Hematopoietic multipotent progenitor cell treated with erythropoietin and hydrocortisone succinate and interleukin-3 and kit ligand, for 8 days (in vitro differentiated cells): ENCODE measurements at regions not wholly inside any gene's neighbourhood (a gene's known extent, or its start where the extent isn't known, plus 50 kb on each side); places are given as distances from the start of the nearest gene placed in this dataset.
"Not testable (repeated sequence)": the region's sequence is repeated elsewhere in the genome, so short reads cannot be mapped to it uniquely, and the experiment has no call there.

Experiments
- DNase-seq: peaks from one replicate; pipeline ENCODE4 v3.0.0-alpha.2; 2015

GRCh38 chr1:22196041-22196440, 53.1 kb upstream of the WNT4 start:
- no peak for DNase-seq

DNA sequence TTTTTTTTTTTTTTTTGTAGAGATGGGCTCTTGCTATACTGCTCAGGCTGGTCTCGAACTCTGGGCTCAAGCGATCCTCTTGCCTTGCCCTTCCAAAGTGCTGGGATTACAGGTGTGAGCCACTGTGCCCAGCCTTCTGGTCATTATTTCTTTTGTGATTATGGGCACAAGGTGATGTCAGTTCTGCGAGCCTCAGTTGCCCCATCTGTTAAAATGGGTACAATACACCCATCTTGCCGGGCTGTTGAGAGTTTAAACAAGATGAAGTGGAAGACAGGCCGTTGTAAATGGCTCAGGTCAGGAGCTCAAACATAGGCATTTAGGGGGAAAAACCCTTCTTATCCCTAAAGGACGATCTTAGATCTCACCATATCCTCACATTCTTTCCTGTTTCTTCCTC, 53.7 kb upstream of the WNT4 start:
- DNase-seq: no peak

DNA sequence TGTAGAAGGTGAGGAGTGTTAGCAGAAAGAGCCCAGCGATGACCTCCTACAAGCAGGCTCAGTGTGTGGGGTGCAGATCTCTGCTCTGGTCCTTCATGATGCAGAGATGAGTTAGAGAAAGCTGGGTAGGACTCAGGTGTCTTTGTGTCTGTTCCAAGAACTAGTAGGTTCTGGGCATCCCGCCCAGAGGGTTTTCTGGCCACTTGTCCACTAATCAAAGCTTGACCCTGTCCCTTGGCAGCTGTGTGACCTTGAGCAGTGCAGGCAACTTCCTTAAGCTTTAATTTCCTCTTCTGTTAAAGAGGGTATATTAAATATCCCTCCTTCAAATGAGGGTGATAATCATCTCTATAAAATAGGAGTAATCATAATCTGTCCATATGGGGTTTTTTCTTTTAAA, 54.7 kb upstream of the WNT4 start:
- DNase-seq: no peak

GRCh38 chr1:22201023-22201422, 58.1 kb upstream of the WNT4 start:
- DNase-seq: no peak

GRCh38 chr1:22203335-22203734, 60.4 kb upstream of the WNT4 start:
- DNase-seq: no peak

DNA sequence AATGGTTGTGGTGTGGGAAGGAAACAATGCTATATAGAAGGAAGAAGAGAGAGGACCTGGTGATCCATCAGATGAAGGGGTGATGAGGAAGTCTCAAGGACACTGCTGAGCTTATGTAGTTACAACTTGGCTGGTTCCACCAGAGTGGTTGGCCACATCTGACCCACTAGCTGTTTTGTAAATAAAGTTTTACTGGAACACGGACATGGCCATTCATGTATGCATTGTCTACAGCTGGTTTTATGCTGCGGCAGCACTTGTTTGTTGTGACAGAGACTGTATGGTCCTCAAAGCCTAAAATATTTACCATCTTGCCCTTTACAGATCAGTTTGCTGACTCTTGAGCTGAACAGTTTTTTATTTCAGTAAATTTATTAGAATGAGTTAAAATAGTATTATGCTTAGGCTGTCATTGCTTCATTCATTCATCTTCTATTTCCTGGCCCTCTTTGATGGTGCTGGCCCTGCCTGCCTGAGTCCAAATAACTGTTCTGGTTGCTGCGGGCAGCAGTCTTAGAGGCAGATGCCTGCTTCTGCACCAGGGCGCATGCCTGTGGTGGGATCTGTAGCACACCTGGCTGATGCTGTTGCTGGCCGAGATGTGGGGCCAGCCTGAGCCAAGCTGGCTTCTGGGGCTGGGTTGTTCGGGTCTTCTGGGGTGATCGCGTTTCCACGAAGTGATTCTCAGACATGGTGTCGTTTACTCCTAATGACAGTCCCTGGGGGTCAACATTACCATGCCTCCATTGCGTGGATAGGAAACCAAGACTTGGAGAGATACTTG, 61.4 kb upstream of the WNT4 start:
- DNase-seq: no peak

DNA sequence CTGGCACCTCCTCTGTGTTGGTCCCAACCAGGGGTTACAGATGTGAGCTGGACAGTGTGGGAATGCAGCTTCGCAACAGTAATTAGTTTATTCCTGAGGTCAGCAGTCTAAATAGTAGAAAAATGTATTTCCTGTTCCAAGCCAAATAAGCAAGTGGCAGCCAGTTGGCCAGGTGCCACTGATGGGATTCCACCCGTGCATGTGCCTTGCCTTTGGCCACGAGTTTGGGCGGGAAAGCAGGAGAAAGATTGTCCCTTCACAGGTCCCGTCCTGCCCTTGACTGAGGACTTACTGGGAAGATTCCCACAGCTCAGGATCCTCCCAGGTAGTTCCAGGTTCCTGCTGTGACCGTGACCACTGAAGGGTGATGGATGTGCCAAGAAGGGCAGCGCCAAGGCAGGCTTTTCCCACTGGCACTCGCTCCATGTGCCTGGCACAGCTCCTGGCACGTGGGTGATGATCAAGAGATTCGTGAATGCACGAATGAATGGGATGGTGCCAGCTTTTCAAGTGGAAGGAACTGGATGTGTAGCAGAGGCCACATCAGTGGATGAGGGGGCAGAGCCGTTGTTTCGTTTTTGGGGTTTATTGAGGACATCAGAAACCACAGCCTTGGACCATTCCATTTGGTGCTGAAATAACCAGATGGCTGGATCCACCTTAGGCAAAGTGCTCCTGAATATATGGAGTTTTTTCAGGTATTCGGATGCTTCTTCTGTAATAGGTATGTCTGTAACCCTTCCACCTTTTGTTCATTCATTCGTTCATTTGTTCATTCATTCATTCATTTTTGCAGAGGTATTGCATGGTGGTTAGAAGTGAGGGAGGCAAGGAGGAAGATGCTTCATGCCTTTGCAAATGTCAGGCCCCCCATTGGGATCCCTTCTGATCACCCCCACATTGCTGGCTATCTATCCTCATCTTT, 62.4 kb upstream of the WNT4 start:
- no peak for DNase-seq

DNA sequence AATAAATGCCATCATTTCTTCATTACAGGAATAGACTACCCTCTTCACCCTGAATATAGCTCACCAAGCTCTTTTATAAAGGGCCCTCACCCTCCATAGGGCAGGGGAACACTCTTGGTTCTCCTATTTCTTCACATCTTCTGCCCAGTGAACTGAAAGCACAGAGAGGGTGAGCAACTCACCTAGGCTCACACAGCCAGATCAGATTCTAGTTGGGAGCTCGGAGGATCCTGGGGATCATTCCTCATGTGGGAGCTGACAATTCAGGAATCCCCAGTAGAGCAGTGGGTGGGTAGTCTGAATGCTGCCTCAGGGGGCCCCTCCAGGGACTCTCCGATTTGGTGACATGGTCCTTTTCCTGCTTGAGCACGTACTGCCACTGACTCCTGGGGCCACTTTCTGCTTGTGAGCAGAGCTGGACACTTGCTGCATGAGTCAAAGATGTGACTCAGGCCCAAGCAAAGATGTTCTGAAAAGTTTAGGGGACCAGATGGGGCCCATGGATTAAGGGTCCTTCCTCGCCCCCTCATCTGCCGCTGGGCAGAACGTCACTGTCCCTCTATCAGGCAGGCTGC, 63.7 kb upstream of the WNT4 start:
- no peak for DNase-seq

DNA sequence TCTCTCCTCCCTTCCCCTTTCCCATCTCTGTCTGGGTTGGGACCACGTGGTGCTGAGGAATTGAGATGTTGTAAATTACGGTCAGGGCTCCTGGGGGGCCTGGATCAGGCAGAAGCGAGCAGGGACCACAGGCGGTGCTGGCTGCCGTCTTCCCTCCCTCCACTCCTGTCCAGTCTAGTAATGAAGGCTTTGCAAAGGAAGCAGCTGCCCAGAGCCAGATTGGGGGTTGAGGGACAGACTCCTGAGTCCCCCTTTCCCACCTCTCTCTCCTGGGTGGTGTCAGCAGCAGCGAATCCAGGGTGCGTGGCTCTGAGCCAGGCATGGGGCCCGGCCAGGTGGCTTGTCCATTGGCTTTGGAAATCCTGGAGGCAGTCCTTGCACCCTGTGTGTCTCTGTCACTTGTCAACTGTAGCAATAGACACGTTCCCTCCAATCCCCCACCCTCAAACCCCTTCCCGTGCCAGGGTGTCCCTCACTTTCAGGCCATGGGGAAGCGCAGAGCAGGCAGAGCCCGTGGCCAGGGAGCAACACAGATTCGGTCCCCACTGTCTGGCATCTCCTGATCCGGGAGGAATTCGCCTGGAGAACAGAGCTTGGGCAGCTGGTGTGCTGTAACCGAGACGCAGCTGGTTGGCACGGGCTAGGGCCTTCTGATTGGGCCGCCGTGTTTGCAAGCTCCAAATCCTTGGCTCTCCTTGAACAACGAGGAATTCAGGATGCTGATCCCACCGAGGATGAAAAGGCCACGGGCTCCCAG, 64.8 kb upstream of the WNT4 start:
- no peak for DNase-seq

DNA sequence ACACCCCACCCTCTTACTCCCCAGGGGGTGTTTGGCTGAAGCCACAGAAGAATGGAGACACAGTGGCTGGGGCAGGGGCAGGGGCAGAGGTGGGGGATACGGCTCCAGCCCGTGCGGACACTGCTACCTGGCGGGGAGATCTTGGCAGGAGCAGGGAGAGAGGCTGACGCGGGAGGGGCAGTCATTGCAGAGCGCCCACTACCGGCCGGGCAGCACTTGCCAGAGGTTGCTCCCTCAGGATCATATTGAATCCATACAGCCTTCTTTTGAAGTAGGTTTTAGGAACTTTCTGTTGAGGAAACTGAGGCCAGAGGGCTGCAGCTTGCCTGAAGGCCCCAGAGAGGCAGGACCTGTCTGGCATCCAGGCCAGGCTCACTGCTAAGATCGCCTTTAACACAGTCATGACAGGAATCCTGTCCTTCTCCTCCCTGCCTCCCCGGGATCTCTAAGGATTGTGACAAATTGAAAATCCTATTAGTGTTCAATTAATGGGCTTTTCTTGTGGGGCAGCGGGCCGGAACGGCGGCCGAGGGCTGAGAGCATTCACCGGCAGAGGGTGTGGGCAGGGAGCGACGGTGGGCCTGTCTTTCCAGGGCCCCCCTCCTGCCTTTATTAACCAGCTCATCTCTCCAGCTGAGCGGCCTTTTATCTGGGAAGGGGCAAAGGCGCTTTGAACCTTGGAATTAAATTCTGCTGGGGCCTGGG, 65.5 kb upstream of the WNT4 start:
- no peak for DNase-seq

GRCh38 chr1:22208973-22209378, 66.1 kb upstream of the WNT4 start:
- no peak for DNase-seq

DNA sequence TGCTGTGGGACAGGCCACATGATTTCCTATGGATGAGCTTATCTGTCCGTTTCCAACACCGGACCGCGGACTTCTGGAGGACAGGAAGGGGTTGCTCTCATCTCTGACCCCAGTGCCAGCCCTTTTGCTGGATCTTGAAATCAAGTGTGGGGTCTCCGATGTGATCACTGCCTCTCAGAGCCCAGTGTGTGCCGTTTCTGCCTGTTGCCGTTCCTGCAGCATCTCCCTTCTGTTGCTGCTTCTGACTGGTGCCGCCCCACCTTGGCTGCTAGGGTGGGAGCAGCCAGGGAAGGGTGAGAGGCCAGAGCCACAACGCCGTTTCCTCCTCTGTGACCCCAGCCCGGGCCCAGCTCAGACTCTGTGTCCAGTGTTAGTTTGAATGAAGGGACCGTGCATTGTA, 67.3 kb upstream of the WNT4 start:
- DNase-seq: no peak

DNA sequence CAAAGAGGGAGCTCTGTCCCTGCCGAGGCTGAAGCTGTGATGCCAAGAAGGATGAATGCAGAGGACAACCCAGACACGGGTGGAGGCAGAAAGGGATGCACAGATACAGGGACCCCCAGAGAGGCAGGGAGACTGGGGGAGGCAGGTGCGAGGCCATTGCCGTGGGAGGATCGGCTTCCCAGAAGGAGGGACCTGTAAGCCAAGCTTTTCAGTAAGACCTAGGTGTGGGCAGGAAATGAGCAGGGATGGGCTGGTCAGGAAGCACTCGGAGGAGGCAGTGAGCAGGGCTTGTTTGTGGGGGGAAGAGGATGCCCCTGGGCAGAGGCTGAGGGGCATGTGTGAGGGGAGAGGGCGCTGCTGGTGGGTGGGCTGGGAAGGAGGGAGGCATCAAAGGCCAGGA, 67.7 kb upstream of the WNT4 start:
- DNase-seq: no peak

- not testable (repeated sequence) for DNase-seq
These were observed 68.6 kb upstream of the WNT4 start for GRCh38 chr1:22211459-22211858.

- no peak for DNase-seq
These were observed 69.7 kb upstream of the WNT4 start for GRCh38 chr1:22212400-22213233.

- DNase-seq: no peak
These were observed 73.5 kb upstream of the WNT4 start for GRCh38 chr1:22216210-22216883.

- no peak for DNase-seq
These were observed 74.1 kb upstream of the WNT4 start for GRCh38 chr1:22216966-22217365.

DNA sequence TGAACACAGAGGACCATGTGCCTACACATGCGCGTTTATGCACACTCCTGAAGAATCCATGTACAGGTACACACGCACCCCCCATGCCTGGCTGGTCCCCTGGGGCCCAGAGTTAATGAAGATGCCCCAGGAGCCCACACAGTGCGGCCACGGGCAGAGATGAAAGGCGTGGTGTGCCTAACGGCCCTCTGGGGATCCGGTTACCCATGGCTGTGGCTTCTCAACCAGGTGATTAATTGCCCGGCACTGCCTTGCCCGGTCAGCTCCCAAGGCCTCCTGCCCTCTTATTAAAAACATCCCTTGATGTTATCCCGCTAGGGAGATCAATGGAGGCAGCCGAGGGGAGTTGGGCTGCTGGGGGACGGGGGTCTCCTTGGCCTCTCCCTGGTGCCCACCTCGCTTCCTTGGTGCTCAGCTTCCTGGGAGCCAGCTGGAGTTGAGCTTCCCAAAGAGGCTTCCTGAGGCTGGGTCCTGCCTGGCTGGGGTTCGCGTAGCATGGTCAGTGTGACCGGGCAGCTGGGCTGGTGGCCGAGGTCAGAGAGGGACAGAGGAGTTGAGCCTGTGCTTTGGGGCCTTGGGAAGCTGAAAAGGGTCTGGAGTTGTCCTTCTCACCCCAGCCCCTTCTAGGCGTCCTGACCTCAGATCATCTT, 75.0 kb upstream of the WNT4 start:
- DNase-seq: no peak

GRCh38 chr1:22218618-22219250, 75.8 kb upstream of the WNT4 start:
- no peak for DNase-seq
